ENCODE measurements at regions not wholly inside any gene's neighbourhood (a gene's known extent, or its start where the extent isn't known, plus 50 kb on each side); places are given as distances from the start of the nearest gene placed in this dataset.

DNA sequence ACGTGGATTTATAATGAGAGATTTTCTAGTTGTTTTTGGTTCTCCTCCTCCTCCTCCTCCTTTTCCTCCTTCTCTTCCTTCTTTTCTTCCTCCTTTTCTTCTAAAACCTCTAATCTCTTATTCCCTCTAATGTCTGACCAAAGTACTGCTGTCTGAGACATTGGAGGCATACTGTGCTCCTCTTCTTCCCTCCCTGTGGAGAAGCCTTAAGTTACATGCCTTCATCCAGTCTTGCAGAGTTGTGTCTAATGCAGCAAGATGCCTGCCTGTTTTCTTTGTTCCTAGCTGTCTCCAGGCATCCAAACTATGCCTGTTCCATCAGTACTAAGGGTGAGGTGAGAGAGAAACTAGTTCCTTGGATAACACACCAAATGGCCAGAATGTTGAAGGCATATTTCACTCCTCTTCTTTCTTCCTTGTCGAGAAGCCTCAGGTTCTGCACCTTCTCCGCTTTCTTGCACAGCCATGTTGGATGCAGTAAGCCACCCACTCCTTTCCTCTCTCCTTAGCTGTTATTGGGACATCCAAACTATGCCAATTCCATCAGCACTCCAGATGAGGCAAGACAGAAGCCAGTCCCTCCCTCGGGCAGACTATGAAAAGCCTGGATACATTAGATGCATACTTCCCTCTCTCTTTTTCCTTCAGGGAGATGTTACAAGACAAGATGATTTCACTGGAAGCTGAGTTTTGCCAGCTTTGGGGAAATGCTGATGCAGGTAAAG is 285.7 kb upstream of the TRAM1L1 start:
- TF ChIP-seq POLR2AphosphoS5 (IDR thresholded peaks at IDR 0.05) (no peak), EP300 (IDR thresholded peaks at IDR 0.05) (no peak)
- TF ChIP-seq, protein P1, sequence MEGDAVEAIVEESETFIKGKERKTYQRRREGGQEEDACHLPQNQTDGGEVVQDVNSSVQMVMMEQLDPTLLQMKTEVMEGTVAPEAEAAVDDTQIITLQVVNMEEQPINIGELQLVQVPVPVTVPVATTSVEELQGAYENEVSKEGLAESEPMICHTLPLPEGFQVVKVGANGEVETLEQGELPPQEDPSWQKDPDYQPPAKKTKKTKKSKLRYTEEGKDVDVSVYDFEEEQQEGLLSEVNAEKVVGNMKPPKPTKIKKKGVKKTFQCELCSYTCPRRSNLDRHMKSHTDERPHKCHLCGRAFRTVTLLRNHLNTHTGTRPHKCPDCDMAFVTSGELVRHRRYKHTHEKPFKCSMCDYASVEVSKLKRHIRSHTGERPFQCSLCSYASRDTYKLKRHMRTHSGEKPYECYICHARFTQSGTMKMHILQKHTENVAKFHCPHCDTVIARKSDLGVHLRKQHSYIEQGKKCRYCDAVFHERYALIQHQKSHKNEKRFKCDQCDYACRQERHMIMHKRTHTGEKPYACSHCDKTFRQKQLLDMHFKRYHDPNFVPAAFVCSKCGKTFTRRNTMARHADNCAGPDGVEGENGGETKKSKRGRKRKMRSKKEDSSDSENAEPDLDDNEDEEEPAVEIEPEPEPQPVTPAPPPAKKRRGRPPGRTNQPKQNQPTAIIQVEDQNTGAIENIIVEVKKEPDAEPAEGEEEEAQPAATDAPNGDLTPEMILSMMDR (IDR thresholded peaks at IDR 0.05) = no peak
